HCT116 (cell line): ENCODE measurements at regions not wholly inside any gene's neighbourhood (a gene's known extent, or its start where the extent isn't known, plus 50 kb on each side); places are given as distances from the start of the nearest gene placed in this dataset.

Experiments
- EGR1 ChIP-seq: IDR thresholded peaks from 2 replicates; pipeline ENCODE4 v1.6.1; 2012; ENCODE audit warnings: low read depth
- EZH2 ChIP-seq: fragments of 200-600 bp; sonication (generic); IDR thresholded peaks from 2 replicates; pipeline ENCODE4 v1.6.1; 2017; ENCODE audit warnings: antibody characterized with exemption, mixed run types
- TF ChIP-seq, protein P1 (sequence below), 3 experiments: fragments of 200-600 bp in 1 of 3; sonication (generic) in 1 of 3; IDR thresholded peaks in 2 of 3; conservative IDR thresholded peaks in 1 of 3; 2 replicates each; pipeline ENCODE4 v1.5.1; 2012 to 2017; ENCODE audit warnings: low read depth in 2 of 3, low read length in 2 of 3, antibody characterized with exemption in 1 of 3, borderline replicate concordance in 1 of 3, control low read depth in 1 of 3, mild to moderate bottlenecking in 1 of 3, mixed read lengths in 1 of 3, mixed run types in 1 of 3, moderate library complexity in 1 of 3; ENCODE audit not compliant: insufficient read depth in 1 of 3

DNA sequence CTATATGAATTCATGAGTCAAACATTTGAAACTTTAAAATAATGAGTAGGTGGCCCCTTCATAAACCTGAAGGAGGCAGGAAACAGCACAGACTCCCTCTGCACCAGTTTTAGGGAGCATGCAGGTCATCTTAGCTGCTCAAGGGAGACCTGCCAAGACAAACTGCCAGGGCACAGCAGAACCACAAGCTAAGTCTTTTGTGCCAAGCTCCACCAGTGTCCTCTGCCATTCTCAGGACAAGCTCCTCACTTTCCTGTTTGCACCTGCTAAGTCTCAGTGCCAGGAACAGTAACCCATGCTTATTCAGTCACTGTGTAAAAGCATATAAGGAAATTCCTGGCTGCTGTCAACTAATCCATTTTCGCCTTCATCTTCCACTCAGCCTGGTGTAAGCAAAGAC, 368.9 kb downstream of the SEC16B start:
- TF ChIP-seq, protein P1, sequence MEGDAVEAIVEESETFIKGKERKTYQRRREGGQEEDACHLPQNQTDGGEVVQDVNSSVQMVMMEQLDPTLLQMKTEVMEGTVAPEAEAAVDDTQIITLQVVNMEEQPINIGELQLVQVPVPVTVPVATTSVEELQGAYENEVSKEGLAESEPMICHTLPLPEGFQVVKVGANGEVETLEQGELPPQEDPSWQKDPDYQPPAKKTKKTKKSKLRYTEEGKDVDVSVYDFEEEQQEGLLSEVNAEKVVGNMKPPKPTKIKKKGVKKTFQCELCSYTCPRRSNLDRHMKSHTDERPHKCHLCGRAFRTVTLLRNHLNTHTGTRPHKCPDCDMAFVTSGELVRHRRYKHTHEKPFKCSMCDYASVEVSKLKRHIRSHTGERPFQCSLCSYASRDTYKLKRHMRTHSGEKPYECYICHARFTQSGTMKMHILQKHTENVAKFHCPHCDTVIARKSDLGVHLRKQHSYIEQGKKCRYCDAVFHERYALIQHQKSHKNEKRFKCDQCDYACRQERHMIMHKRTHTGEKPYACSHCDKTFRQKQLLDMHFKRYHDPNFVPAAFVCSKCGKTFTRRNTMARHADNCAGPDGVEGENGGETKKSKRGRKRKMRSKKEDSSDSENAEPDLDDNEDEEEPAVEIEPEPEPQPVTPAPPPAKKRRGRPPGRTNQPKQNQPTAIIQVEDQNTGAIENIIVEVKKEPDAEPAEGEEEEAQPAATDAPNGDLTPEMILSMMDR (IDR thresholded peaks at IDR 0.05 in 2 of 3, conservative IDR thresholded peaks at IDR 0.05 in 1 of 3; ENCODE audit: borderline replicate concordance in 1 of 3, insufficient read depth in 1 of 3, low read depth in 2 of 3, low read length in 2 of 3): no peak
- TF ChIP-seq EZH2 (no peak), EGR1 (no peak)
